ENCODE measurements at regions not wholly inside any gene's neighbourhood (a gene's known extent, or its start where the extent isn't known, plus 50 kb on each side); places are given as distances from the start of the nearest gene placed in this dataset.
"Not testable (repeated sequence)": the region's sequence is repeated elsewhere in the genome, so short reads cannot be mapped to it uniquely, and the experiment has no call there.

- DNase-seq (ENCODE audit: extremely low read depth, low read depth): no peak
- no peak for TF ChIP-seq CTCF (IDR thresholded peaks at IDR 0.05; ENCODE audit: low read depth, low read length)
Observed at GRCh38 chr17:83007504-83008185, 71.8 kb upstream of the METRNL start.

- no peak for DNase-seq (ENCODE audit: extremely low read depth, low read depth)
Observed at GRCh38 chr17:83008186-83008510, 71.3 kb upstream of the METRNL start.

GRCh38 chr17:83008526-83008925, 70.9 kb upstream of the METRNL start:
- DNase-seq (ENCODE audit: extremely low read depth, low read depth): no peak
- TF ChIP-seq CTCF (IDR thresholded peaks at IDR 0.05; ENCODE audit: low read depth, low read length): no peak

More at GRCh38 chr17:83008186-83008510, 71.3 kb upstream of the METRNL start:
- no peak for TF ChIP-seq CTCF (IDR thresholded peaks at IDR 0.05; ENCODE audit: low read depth, low read length)

- no peak for DNase-seq (ENCODE audit: extremely low read depth, low read depth)
- TF ChIP-seq CTCF (IDR thresholded peaks at IDR 0.05; ENCODE audit: low read depth, low read length): no peak
Observed at GRCh38 chr17:83009414-83010205, 69.8 kb upstream of the METRNL start.

GRCh38 chr17:83010206-83011200, 68.9 kb upstream of the METRNL start:
- TF ChIP-seq CTCF (IDR thresholded peaks at IDR 0.05; ENCODE audit: low read depth, low read length): no peak
- DNase-seq (ENCODE audit: extremely low read depth, low read depth): no peak

- DNase-seq (ENCODE audit: extremely low read depth, low read depth): not testable (repeated sequence)
Observed at GRCh38 chr17:83011676-83012075, 67.7 kb upstream of the METRNL start.

GRCh38 chr17:83012200-83012785, 67.1 kb upstream of the METRNL start:
- TF ChIP-seq CTCF (IDR thresholded peaks at IDR 0.05; ENCODE audit: low read depth, low read length): no peak
- no peak for DNase-seq (ENCODE audit: extremely low read depth, low read depth)

Measured in AG09319 (cell line).